NCI-H2171 (cell line): ENCODE measurements at regions not wholly inside any gene's neighbourhood (a gene's known extent, or its start where the extent isn't known, plus 50 kb on each side); places are given as distances from the start of the nearest gene placed in this dataset.
"Not testable (repeated sequence)": the region's sequence is repeated elsewhere in the genome, so short reads cannot be mapped to it uniquely, and the experiment has no call there.

Source experiments
- DNase-seq: peaks from one replicate; lab custom pipeline; 2025; lab: John Stamatoyannopoulos, UW

DNA sequence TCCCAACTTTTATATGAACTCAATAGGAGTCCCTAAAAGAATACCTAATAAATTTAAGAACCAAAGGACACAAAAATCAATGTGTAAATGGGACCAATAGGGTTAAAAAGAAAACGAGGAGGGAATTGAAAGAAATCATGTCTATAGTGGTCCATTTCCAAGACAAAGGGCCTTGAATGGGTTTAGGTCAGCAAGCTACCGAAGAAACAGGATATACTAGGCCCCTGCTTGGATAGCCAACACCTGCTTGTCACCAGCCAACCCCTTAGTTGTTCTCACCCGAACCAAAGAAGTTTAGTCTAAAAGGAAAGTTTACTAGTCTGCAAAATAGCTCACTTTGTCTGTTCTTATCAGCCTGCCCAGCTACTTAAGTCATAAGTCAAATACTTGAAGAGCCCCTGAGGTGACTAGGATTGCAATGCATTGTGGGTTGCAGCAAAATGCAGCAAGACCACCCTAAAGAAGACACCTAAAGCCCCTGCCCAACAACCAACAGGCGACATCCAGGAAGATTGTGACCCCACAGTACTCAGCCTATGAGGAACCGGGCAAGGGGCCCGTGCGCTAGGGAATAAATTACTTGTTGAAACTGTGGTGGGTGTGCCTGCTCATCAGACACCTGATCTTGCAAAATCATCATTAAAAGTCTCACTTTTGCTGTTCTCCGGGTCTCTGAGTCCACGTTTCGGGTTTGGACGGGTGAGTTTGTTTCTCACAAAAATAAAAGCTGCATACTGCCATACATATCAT, 183.9 kb upstream of the PPP1R26 start:
- no peak for DNase-seq

DNA sequence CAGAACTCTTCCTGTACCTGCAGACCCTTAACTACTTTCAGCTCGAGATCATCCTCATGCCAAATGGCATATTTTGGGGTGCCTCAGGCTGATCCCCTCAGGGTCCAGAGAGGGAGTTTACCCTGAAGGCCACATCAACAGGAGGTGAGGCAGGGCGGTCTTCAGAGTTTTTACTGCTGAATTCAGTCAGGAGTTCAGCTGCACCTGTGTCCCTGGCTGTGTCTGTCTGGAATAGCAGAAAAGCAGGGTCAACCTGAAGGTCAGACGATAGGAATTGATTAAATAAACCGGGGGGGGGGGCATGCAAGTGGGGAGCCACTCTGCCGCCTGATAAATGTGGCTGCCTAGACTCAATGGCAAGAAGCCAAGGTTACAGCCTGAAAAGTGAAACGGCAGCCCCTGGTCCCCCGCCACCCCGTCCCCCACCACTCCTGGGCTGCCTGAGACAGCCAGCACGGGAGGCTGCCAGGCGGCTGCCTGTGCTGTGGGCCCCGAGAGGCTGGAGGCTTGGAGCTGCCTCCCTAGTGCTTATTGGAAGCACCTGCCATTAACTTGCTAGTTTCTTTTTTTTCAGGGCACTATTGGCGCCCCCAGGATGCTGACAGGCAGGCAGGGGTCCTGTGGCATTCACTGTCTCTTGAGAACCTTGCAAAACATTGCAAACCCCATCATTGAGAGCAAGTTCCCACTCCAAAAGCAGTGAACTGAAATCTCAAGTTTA, 182.7 kb upstream of the PPP1R26 start:
- peak; percentile 48 for DNase-seq

DNA sequence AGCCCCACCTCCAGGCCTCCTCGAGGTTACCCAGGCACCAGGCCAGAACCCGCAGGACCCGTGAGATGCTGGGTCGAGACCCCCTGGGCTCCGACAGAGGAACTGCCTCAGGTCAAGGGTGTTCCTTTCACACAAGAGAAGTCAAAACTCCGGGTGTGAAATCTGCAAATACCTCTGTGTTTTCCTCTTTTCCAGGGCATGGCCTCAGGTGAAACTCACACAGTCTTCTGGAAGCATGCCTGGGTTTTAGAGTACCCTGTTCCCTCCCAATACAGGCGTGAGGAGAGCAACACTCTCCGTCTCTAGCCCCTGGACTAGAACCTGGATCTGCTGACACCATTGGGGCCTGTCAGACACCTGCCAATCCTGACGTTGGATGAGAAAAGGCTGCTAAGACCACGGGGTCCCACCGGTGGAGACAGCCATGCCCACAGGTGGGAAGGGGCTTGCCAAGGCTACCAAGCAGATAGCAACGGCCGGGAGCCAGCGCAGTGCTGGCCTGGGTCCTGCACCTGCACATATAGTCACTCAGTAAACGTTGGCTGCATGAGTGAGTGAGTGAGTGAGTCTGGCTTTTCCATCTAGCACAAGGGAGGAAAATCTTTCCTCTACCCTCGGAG, 182.0 kb upstream of the PPP1R26 start:
- no peak for DNase-seq

DNA sequence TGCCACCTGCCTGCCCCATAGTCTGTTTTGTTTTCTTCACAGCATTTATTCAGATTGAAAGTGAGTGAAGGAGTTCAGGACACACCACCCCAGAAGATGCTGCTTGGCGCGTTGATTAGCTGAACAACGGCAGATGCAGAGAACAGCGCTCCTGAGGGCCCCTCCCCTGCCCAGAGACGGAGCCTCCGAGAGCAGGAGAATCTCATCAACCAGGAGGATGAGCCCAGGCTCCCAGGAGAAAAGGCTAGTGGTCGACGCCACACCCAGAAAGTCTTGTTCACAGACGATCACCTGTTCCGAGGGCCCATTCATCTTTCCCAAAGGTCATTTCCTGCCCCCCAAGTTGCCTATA, 180.4 kb upstream of the PPP1R26 start:
- no peak for DNase-seq

DNA sequence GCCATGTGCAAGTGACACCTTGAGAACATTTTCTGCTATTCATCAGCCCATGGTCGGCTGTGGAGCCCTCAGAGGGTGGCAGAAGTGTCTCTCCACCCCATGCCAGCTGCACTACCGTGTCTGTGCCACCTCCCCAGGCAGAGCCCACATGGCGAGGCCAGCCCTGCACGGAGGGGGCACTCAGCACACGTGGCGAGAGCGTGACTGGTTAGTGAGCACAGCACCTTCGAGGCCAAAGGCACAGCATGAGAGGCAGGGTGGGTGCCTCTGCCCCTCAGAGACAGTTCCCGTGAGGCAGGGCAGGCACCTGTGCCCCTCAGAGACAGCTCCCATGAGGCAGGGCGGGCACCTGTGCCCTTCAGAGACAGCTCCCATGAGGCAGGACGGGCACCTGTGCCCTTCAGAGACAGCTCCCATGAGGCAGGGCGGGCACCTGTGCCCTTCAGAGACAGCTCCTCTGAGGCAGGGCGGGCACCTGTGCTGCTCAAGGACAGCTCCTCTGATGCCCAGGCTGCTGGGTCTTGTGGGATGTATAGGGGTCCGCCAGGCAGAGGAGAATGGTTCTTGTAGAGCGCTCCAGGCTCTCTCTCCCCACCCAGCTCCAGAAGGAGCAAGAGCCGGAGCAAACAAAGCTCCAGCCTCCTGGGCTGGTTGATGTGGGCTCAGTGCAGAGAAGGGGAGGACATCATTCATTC, 179.8 kb upstream of the PPP1R26 start:
- DNase-seq, result no peak

DNA sequence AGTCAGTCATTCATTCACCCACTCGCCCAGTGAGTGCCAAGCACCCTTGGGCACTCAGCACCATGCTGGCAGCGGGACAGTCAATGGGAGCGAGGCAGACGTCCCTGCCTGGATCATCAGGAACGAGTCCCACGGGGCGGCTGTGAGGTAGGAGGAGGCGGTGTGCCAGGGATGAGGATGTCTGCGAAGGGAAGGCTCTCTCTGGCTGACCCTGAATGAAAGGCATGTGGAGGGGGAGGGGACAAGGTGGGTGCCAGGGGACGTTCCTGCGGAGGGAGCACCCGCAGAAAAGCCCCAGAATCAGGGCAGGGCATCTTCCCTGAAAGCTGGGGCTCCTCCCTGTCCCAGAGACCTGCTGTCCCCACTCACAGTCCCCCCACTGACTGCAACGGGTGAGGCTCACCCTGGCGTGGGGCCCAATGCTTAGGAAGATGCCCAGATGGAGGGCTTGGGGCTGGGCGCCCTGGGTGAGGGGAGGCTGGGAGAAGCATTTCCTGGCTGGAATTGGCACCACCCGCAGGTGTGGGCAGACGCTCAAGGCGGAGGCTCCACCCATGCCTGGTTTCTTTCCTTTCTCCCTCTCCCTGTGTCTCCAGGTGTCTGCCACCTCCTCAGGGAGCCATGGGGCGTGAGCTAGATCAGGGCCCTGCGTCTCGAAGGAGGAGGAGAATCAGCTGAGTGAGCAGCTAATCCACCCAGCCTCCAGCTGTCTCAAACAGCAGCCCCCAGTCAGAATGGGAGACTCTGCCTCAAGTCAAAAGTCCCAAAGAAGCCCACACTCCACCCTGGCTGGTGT, 179.0 kb upstream of the PPP1R26 start:
- peak; percentile 82 for DNase-seq

DNA sequence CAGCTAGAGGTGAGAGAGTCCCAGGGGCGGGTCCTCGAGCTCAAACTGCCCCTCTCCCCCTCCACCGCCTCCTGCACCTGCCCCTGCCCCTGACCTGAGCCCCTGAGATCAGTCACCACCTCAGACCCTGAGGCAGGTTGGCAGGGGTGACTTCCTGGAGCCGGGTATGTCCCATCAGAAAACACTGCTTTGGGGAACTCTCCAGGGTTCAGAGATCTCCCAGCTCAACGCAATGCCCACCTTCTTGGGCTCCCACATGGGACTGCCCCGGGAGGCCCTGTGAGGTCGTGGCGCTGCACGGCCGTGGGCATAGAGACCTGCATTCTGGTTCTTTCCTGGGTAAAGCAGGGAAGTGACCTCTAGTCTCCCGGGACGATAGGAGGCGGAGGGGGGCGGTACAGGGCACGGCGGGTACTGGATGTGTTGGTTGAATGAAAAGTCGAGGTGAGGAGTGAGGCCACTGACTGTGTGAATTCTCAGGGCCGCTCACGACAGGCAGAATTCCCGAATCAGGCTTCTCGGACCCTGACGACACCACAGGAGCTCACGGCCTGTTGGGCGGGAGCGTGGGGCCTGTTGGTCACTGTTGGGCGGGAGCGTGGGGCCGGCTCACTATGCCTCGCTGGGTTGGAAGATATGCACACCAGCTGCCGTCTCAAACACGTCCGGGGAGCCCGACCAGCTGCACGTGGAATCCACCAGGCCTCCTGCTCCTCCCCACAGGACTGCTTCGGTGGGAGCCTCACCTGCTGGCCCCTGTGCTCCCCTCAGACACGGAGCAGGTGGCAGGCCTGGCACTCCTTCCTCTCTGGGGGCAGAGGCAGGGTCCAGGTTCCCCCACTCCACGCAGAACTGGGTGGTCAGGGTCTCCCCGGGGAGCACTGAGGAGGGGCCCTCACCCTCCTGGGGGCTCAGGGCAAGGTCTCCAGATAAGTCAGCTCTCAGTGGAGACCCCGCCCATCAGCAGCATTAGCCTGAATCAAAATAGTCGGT, 178.0 kb upstream of the PPP1R26 start:
- no peak for DNase-seq

GRCh38 chr9:135302329-135303279, 177.0 kb upstream of the PPP1R26 start:
- DNase-seq, result no peak

DNA sequence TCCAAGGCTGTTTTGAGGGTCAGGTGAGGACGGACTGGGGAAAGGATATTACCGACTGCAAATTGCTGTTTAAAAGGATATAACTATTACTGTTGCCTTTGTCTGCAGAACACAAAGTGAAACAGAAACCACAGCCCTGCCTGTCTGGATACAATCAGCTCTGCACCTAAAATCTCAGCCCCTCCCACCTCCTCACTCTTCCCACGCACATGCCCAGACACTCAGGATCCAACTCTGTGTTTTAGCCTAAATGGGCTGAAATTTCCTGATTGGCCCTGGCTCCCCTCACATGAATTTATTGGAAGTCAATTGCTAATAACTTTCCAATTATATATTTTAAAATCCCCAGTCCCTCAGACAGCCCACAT, 176.3 kb upstream of the PPP1R26 start:
- DNase-seq, result no peak

- DNase-seq, result no peak
Measured at GRCh38 chr9:135303865-135304499, 175.6 kb upstream of the PPP1R26 start.

- DNase-seq, result no peak
Measured at GRCh38 chr9:135304886-135305285, 174.7 kb upstream of the PPP1R26 start.

GRCh38 chr9:135305546-135306180, 173.9 kb upstream of the PPP1R26 start:
- DNase-seq, result no peak

DNA sequence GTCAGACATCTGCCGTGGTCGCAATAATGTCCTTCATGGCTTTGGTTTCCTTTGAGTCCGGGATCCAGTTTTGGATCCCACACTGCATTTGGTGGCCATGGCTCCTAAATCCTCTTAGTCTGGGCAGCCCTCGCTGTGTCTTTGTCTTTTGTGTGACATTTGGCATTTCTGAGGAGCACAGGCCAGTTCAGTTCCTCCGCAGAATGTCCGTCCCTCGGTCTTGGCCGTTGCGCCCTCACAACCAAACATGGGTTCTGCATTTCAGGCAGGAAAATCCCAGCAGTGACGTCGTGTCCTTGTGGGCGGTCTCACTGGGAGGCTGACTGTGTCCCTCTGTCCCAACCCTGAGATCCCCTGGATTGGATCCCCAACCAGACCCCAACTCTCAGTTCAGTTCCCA, 172.9 kb upstream of the PPP1R26 start:
- no peak for DNase-seq

GRCh38 chr9:135307300-135307699, 172.3 kb upstream of the PPP1R26 start:
- no peak for DNase-seq

GRCh38 chr9:135307919-135308318, 171.7 kb upstream of the PPP1R26 start:
- DNase-seq, result not testable (repeated sequence)

GRCh38 chr9:135308821-135309762, 170.5 kb upstream of the PPP1R26 start:
- DNase-seq, result peak; percentile 94

DNA sequence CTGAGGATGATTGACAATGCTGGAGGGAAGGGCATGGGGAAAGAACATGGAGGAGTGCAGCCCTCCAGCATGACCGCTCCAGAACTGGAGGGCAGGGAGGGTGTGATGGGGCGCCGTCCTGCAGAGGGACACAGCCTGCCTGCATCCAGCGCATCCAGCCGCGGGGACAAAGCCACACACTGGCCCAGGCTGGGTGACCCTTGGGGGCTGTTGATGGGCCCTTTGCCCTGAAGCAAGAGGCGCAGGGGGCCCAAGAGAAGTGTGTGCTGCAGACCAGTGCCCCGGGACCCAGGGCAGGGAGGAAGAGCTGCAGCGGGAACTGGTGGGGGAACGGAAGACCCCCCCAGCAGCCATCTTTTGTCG, 169.8 kb upstream of the PPP1R26 start:
- DNase-seq, result no peak
